Right kidney (tissue), 1 donor: ENCODE measurements at regions not wholly inside any gene's neighbourhood (a gene's known extent, or its start where the extent isn't known, plus 50 kb on each side); places are given as distances from the start of the nearest gene placed in this dataset.

Experiments
- DNase-seq: peaks from one replicate; pipeline ENCODE4 v3.0.0-alpha.2; 2016

GRCh38 chr6:81694855-81695254, 57.6 kb downstream of the TENT5A start:
- DNase-seq = no peak

GRCh38 chr6:81694207-81694606, 58.3 kb downstream of the TENT5A start:
- no peak for DNase-seq

GRCh38 chr6:81693266-81693665, 59.2 kb downstream of the TENT5A start:
- DNase-seq = no peak

DNA sequence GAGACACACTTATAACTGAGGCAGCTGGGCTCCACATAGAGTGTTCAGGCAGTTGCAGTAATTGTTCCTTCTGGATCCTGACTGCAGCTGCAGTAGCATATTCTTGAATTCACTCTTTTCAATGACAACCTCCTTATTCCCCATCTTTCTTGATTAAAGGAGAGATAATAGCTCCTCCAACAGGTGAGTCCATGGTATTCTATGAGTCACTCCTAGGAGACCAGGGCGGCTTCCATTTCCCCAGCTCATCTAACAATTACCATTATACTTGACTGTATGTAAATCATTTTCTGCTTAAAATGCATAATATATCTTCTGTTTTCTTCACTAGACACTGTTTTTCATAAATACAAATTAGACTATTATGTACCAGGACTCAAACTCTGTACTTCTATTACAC, 62.4 kb downstream of the TENT5A start:
- DNase-seq = no peak

GRCh38 chr6:81689580-81689979, 62.9 kb downstream of the TENT5A start:
- no peak for DNase-seq

- DNase-seq = no peak
These were observed 68.6 kb downstream of the TENT5A start for GRCh38 chr6:81683912-81684311.

GRCh38 chr6:81682858-81683620, 69.4 kb downstream of the TENT5A start:
- no peak for DNase-seq

- DNase-seq = no peak
These were observed 70.2 kb downstream of the TENT5A start for GRCh38 chr6:81682235-81682795.

- DNase-seq = no peak
These were observed 83.0 kb downstream of the TENT5A start for GRCh38 chr6:81669445-81669844.

DNA sequence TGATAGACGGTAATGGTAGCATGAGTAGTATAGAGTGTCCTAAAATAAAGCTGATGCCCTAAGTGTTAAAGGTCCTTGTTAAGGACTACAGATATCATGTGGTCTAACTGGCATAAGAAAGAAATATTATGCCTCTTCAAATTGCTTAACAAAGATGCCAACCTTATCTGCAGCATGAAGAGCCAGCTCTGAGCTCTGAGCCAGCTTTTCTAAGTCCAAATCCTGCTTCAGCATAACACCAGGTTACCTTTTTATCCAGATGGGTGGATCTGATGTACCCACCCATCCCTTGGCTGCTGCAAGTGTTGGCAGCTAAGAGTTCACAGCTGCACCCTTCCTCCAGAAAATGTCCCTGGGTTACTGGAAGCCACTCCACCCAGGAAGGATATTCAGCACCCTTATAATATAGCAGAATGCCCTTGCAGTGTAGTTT, 83.8 kb downstream of the TENT5A start:
- no peak for DNase-seq

DNA sequence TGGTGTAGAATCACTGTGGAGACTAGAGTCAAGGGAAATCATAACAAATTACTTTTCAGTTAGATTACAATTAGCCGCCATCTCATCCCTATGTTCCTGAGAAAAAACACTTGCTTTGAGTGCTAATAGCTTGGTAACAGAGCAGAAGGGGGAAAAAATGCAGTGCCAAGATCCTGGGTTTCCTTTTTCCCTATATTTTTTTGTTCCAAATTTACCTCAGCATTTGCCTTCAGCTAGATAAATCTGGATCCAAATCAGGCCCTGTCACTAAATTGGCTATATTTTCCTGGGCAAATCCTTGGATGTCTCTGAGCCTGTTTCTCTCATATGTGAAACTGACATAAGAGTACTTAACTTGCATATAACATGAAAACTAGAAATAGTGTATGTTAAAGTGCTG, 86.0 kb downstream of the TENT5A start:
- DNase-seq = no peak

DNA sequence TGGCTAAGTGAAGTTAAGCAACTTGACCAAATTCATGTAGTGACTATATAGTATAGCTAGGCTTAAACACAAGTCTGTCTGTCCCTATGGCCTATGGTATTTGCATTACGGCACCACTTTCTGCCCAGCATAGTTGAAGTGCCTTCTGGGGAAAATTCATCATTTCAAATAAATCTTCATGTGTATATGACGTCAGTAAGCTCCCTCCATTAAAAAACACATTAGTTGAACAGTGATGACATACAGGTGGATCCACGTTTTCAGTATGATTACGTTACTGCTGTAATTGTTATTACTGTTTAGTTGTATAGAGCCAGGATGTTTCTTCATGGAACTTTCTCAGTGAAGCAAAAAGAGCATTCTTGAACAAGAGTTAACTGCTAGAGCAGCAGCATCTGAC, 96.2 kb downstream of the TENT5A start:
- no peak for DNase-seq

DNA sequence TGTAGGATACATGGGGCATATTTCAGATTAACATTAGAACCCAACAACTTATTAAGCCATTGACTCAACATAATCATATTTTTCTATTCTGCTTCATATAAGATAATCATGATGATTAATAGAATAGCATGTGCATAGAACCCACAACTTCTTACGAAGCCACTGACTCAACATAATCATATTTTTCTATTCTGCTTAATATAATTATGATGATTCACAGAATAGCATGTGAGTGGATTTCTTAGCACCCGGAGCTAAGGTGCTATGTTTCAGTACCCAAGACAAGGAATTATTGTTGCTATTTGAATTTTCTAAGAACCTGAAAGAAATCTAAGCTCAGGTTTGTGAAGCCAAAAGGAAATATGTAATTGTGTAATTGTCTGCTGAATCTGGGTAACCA, 96.8 kb downstream of the TENT5A start:
- no peak for DNase-seq

GRCh38 chr6:81648502-81648901, 104.0 kb downstream of the TENT5A start:
- no peak for DNase-seq

GRCh38 chr6:81643156-81643555, 109.3 kb downstream of the TENT5A start:
- DNase-seq = no peak

DNA sequence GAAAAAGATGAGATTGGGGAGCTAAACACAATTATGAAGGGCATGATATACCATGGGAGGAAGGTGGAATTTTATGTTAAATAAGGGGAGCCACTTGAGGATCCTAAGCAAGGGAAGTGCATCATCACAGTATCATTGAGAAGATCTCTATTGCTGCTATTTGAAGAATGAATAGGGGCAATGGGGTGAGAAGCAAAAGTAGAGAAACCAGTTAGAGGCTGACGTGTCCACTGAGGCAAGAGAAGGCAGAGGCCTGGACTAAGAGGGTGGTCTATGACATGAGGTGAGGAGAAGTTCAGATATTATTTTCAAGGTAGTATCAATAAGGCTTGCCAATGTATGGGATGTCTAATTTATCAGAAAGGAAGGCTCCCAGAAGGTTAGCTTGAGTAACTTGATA, 111.6 kb downstream of the TENT5A start:
- no peak for DNase-seq

GRCh38 chr6:81640126-81640525, 112.4 kb downstream of the TENT5A start:
- DNase-seq = no peak

DNA sequence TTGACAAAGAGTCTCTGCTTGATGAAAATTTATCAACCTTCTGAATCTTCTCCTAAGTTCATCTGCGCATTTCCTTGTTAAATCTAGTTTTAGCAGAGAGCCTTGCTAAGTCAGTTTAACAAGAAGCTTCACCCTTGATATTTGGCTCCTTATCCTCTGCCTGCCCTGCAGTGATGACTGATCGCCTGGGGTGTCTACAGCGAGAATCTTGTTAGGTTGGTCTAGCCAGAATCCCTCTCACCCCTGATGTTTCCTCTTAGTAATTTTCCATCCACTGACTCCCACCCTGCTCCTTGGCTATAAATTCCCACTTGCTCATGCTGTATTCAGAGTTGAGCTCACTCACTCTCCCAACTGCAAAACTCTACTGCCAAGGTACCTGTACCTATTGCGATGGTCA, 114.1 kb downstream of the TENT5A start:
- DNase-seq = no peak

GRCh38 chr6:81636930-81637568, 115.4 kb downstream of the TENT5A start:
- no peak for DNase-seq

- DNase-seq = no peak
These were observed 118.2 kb downstream of the TENT5A start for GRCh38 chr6:81634155-81634880.

DNA sequence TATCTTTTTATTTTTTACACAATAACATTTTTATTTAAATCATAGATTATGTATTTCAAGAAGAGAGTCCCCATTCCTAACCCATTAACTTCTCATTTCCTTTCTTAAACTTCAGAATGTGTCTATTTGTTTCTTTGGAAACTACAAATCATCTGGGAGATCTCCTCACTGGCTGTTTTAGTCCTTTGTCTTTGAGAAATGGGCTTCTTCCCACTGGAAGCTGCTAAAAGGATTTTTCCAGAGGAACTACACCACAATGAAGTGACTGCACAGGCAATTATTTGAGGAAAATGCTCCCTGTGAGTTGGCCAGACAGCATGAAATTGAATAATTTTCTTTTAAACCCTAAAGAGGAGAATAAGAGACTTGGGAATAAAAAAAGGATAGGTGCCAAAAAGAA, 119.1 kb downstream of the TENT5A start:
- no peak for DNase-seq

- no peak for DNase-seq
These were observed 121.8 kb downstream of the TENT5A start for GRCh38 chr6:81630719-81631118.

DNA sequence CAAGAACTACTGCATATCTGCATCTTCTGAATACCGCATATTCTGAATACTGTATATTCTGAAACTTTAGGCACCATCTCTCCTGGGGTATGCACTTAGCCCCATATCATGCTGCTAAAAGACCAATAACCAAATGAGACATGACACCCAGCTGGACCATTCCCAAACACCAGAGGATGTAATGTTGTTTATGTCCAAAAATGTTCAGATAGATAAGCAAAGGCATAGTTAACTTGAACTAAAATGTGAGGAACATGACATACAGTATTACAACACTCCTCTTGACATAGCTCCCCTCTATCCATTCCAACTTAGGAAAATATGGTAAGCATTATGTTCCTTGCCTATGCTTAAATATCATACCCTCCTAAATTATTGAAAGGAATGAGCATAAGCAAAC, 127.3 kb downstream of the TENT5A start:
- no peak for DNase-seq
